ENCODE measurements at regions not wholly inside any gene's neighbourhood (a gene's known extent, or its start where the extent isn't known, plus 50 kb on each side); places are given as distances from the start of the nearest gene placed in this dataset.

GRCh38 chr6:133165235-133165634, 75.9 kb upstream of the EYA4 start:
- H3K4me3 ChIP-seq: no peak overlapping the region
- no peaks in the 10 kb centered on the region for H3K36me3 ChIP-seq
- no peaks in the 10 kb centered on the region for H3K4me1 ChIP-seq
- H3K4me2 ChIP-seq: no peak overlapping the region
- no peak for TF ChIP-seq Cebpa-rat (IDR thresholded peaks at IDR 0.05)
- no peak overlapping the region for H3K9ac ChIP-seq
- H4K20me1 ChIP-seq: no peaks in the 10 kb centered on the region
- no peaks in the 10 kb centered on the region for H3K27me3 ChIP-seq
- no peaks in the 10 kb centered on the region for H3K9me3 ChIP-seq
- no peak overlapping the region for H3K27ac ChIP-seq

GRCh38 chr6:133166766-133167165, 74.4 kb upstream of the EYA4 start:
- TF ChIP-seq Cebpa-rat (IDR thresholded peaks at IDR 0.05): no peak
- no peaks in the 10 kb centered on the region for H3K27me3 ChIP-seq
- H3K4me2 ChIP-seq: no peak overlapping the region
- H3K36me3 ChIP-seq: no peaks in the 10 kb centered on the region
- H3K9ac ChIP-seq: no peak overlapping the region
- H3K27ac ChIP-seq: no peak overlapping the region
- no peaks in the 10 kb centered on the region for H4K20me1 ChIP-seq
- H3K9me3 ChIP-seq: peaks cover under 1% of the 10 kb centered on the region; the same call in 1 of the 2 replicates
- no peak overlapping the region for H3K4me3 ChIP-seq
- no peaks in the 10 kb centered on the region for H3K4me1 ChIP-seq

GRCh38 chr6:133169901-133170300, 71.3 kb upstream of the EYA4 start:
- no peaks in the 10 kb centered on the region for H3K27me3 ChIP-seq
- peaks cover 26% of the 10 kb centered on the region for H3K9me3 ChIP-seq
- TF ChIP-seq Cebpa-rat (IDR thresholded peaks at IDR 0.05): no peak

GRCh38 chr6:133170602-133171001, 70.6 kb upstream of the EYA4 start:
- Histone ChIP-seq H3K4me3 (no peak overlapping the region), H3K27me3 (no peaks in the 10 kb centered on the region), H3K9me3 (peaks cover 26% of the 10 kb centered on the region), H3K9ac (no peak overlapping the region), H3K36me3 (no peaks in the 10 kb centered on the region), H4K20me1 (no peaks in the 10 kb centered on the region), H3K27ac (no peak overlapping the region), H3K4me2 (no peak overlapping the region), H3K4me1 (no peaks in the 10 kb centered on the region)
- no peak for TF ChIP-seq Cebpa-rat (IDR thresholded peaks at IDR 0.05)

More at GRCh38 chr6:133169901-133170300, 71.3 kb upstream of the EYA4 start:
- Histone ChIP-seq H3K36me3 (no peaks in the 10 kb centered on the region), H3K9ac (no peak overlapping the region), H4K20me1 (no peaks in the 10 kb centered on the region), H3K4me3 (no peak overlapping the region), H3K27ac (no peak overlapping the region), H3K4me1 (no peaks in the 10 kb centered on the region), H3K4me2 (no peak overlapping the region)

- no peak for TF ChIP-seq Cebpa-rat (IDR thresholded peaks at IDR 0.05)
These were observed 69.1 kb upstream of the EYA4 start for GRCh38 chr6:133171989-133172604.

GRCh38 chr6:133173276-133173675, 67.9 kb upstream of the EYA4 start:
- H4K20me1 ChIP-seq: no peaks in the 10 kb centered on the region
- no peak for TF ChIP-seq Cebpa-rat (IDR thresholded peaks at IDR 0.05)
- H3K27ac ChIP-seq: no peak overlapping the region
- no peaks in the 10 kb centered on the region for H3K4me1 ChIP-seq
- peaks cover 27% of the 10 kb centered on the region for H3K9me3 ChIP-seq
- H3K4me2 ChIP-seq: no peak overlapping the region
- no peaks in the 10 kb centered on the region for H3K36me3 ChIP-seq
- no peak overlapping the region for H3K9ac ChIP-seq
- H3K27me3 ChIP-seq: no peaks in the 10 kb centered on the region
- no peak overlapping the region for H3K4me3 ChIP-seq

More at GRCh38 chr6:133171989-133172604, 69.1 kb upstream of the EYA4 start:
- H3K4me2 ChIP-seq: no peak overlapping the region
- no peaks in the 10 kb centered on the region for H3K4me1 ChIP-seq
- no peaks in the 10 kb centered on the region for H4K20me1 ChIP-seq
- H3K4me3 ChIP-seq: no peak overlapping the region
- no peaks in the 10 kb centered on the region for H3K27me3 ChIP-seq
- no peak overlapping the region for H3K9ac ChIP-seq
- H3K36me3 ChIP-seq: no peaks in the 10 kb centered on the region
- H3K27ac ChIP-seq: no peak overlapping the region
- peaks cover 26% of the 10 kb centered on the region for H3K9me3 ChIP-seq

- no peak overlapping the region for H3K9ac ChIP-seq
- TF ChIP-seq Cebpa-rat (IDR thresholded peaks at IDR 0.05): no peak
- peaks cover 13% of the 10 kb centered on the region; the same call in 1 of the 2 replicates for H3K9me3 ChIP-seq
- H3K36me3 ChIP-seq: no peaks in the 10 kb centered on the region
- no peak overlapping the region for H3K4me3 ChIP-seq
- no peaks in the 10 kb centered on the region for H4K20me1 ChIP-seq
- no peaks in the 10 kb centered on the region for H3K4me1 ChIP-seq
- no peaks in the 10 kb centered on the region for H3K27me3 ChIP-seq
- no peak overlapping the region for H3K4me2 ChIP-seq
- no peak overlapping the region for H3K27ac ChIP-seq
These were observed 61.7 kb upstream of the EYA4 start for GRCh38 chr6:133179481-133179880.

GRCh38 chr6:133183691-133184090, 57.5 kb upstream of the EYA4 start:
- no peak overlapping the region for H3K27ac ChIP-seq
- peaks cover 7% of the 10 kb centered on the region; the same call in 1 of the 2 replicates for H3K9me3 ChIP-seq
- no peaks in the 10 kb centered on the region for H3K36me3 ChIP-seq
- no peaks in the 10 kb centered on the region for H3K4me1 ChIP-seq
- H3K9ac ChIP-seq: no peak overlapping the region
- no peak overlapping the region for H3K4me2 ChIP-seq
- TF ChIP-seq Cebpa-rat (IDR thresholded peaks at IDR 0.05): no peak
- no peaks in the 10 kb centered on the region for H4K20me1 ChIP-seq
- H3K4me3 ChIP-seq: no peak overlapping the region
- H3K27me3 ChIP-seq: no peaks in the 10 kb centered on the region

GRCh38 chr6:133184798-133185372, 56.3 kb upstream of the EYA4 start:
- Histone ChIP-seq H4K20me1 (no peaks in the 10 kb centered on the region), H3K4me3 (no peak overlapping the region), H3K27me3 (no peaks in the 10 kb centered on the region), H3K9ac (no peak overlapping the region), H3K36me3 (no peaks in the 10 kb centered on the region), H3K9me3 (no peaks in the 10 kb centered on the region), H3K4me2 (no peak overlapping the region), H3K27ac (no peak overlapping the region), H3K4me1 (no peaks in the 10 kb centered on the region)
- TF ChIP-seq Cebpa-rat (IDR thresholded peaks at IDR 0.05): no peak

- no peak overlapping the region for H3K9ac ChIP-seq
- H3K9me3 ChIP-seq: no peaks in the 10 kb centered on the region
- H4K20me1 ChIP-seq: no peaks in the 10 kb centered on the region
- no peaks in the 10 kb centered on the region for H3K4me1 ChIP-seq
- H3K27me3 ChIP-seq: no peaks in the 10 kb centered on the region
- H3K4me2 ChIP-seq: no peak overlapping the region
- H3K27ac ChIP-seq: no peak overlapping the region
- no peak overlapping the region for H3K4me3 ChIP-seq
- TF ChIP-seq Cebpa-rat (IDR thresholded peaks at IDR 0.05): no peak
- no peaks in the 10 kb centered on the region for H3K36me3 ChIP-seq
These were observed 55.4 kb upstream of the EYA4 start for GRCh38 chr6:133185731-133186130.
